IMR-90 (cell line): ENCODE measurements at regions not wholly inside any gene's neighbourhood (a gene's known extent, or its start where the extent isn't known, plus 50 kb on each side); places are given as distances from the start of the nearest gene placed in this dataset.

ENCODE experiments used
- ATAC-seq: fragments of 200-7000 bp; cut with Tn5 transposase; 2 replicates; pipeline ENCODE4 v1.9.1; 2020; ENCODE audit warnings: low read depth, mild to moderate bottlenecking, moderate library complexity
- BruUV-seq: library from RNA; stranded (reverse); fragments of 400-500 nt; replicated peaks from 2 replicates; lab custom pipeline; 2021; lab: Mats Ljungman, UMichigan
- CTCF ChIA-PET: fragments of 300-600 bp; formaldehyde crosslinking; extraction: SDS; loops from one replicate; lab custom pipeline; 2021; ENCODE audit warnings: antibody characterized with exemption; lab: Yijun Ruan, JAX
- POLR2A ChIA-PET: fragments of 300-600 bp; sonication (Branson Sonifier 250); formaldehyde crosslinking; loops from one replicate; lab custom pipeline; 2022; ENCODE audit warnings: antibody characterized with exemption; ENCODE audit not compliant: unreplicated experiment; lab: Charles Lee
- DNase-seq: peaks from one replicate; pipeline ENCODE4 v3.0.0; 2013
- H2AFZ ChIP-seq: replicated peaks from 2 replicates; pipeline ENCODE3; 2013; ENCODE audit warnings: low read length, mild to moderate bottlenecking; ENCODE audit not compliant: poor library complexity
- H2AK5ac ChIP-seq: 2 replicates; pipeline ENCODE4 v1.6.1; 2013; ENCODE audit warnings: low read depth, low read length, inconsistent platforms
- H2AK9ac ChIP-seq: replicated peaks from 2 replicates; pipeline ENCODE3; 2013; ENCODE audit warnings: mild to moderate bottlenecking, low read depth, low read length, moderate library complexity; ENCODE audit not compliant: poor library complexity
- H2BK120ac ChIP-seq: 2 replicates; pipeline ENCODE4 v1.6.1; 2013; ENCODE audit warnings: low read depth, low read length, inconsistent platforms
- H2BK15ac ChIP-seq: 3 replicates; pipeline ENCODE4 v1.6.1; 2013; ENCODE audit warnings: low read depth, low read length, inconsistent platforms
- H2BK20ac ChIP-seq: 2 replicates; pipeline ENCODE4 v1.6.1; 2013; ENCODE audit warnings: low read depth, mild to moderate bottlenecking, inconsistent platforms, low read length, moderate library complexity
- H2BK5ac ChIP-seq: 2 replicates; pipeline ENCODE4 v1.6.1; 2013; ENCODE audit warnings: mild to moderate bottlenecking, low read depth, low read length, inconsistent platforms; ENCODE audit not compliant: poor library complexity, severe bottlenecking
- H3K14ac ChIP-seq: replicated peaks from 2 replicates; pipeline ENCODE4 v1.6.1; 2013; ENCODE audit warnings: low read depth, low read length, inconsistent platforms
- H3K18ac ChIP-seq: 2 replicates; pipeline ENCODE4 v1.6.1; 2013; ENCODE audit warnings: low read depth, low read length, control low read depth
- H3K23ac ChIP-seq: 2 replicates; pipeline ENCODE4 v1.6.1; 2013; ENCODE audit warnings: low read depth, low read length, inconsistent platforms
- H3K27ac ChIP-seq: 2 replicates; pipeline ENCODE4 v1.5.1; 2013; ENCODE audit warnings: mild to moderate bottlenecking, control low read depth, low read length; ENCODE audit not compliant: insufficient read depth
- H3K27me3 ChIP-seq: 2 replicates; pipeline ENCODE4 v1.6.1; 2013; ENCODE audit warnings: low read length; ENCODE audit not compliant: control insufficient read depth, insufficient read depth
- H3K36me3 ChIP-seq: 2 replicates; pipeline ENCODE4 v1.6.1; 2013; ENCODE audit warnings: low read length, mixed read lengths; ENCODE audit not compliant: control insufficient read depth, insufficient read depth
- H3K4ac ChIP-seq: 2 replicates; pipeline ENCODE4 v1.6.1; 2013; ENCODE audit warnings: low read depth, low read length, inconsistent platforms
- H3K4me1 ChIP-seq: 2 replicates; pipeline ENCODE4 v1.6.1; 2013; ENCODE audit warnings: low read length, mixed read lengths; ENCODE audit not compliant: control insufficient read depth, insufficient read depth
- H3K4me2 ChIP-seq: 2 replicates; pipeline ENCODE4 v1.6.1; 2013; ENCODE audit warnings: low read depth, mild to moderate bottlenecking, control low read depth, low read length, moderate library complexity
- H3K4me3 ChIP-seq: 2 replicates; pipeline ENCODE4 v1.5.1; 2013; ENCODE audit warnings: low read depth, mild to moderate bottlenecking, control low read depth, low read length, moderate library complexity; ENCODE audit not compliant: insufficient read depth
- H3K56ac ChIP-seq: 2 replicates; pipeline ENCODE4 v1.6.1; 2013; ENCODE audit warnings: low read length, inconsistent platforms; ENCODE audit not compliant: insufficient read depth; ENCODE audit errors: extremely low read depth
- H3K79me1 ChIP-seq, 2 experiments: 2 replicates each; pipeline ENCODE4 v1.6.1; 2013; ENCODE audit warnings: low read length in 2 of 2, inconsistent platforms in 1 of 2, low read depth in 1 of 2
- H3K9ac ChIP-seq: 2 replicates; pipeline ENCODE4 v1.6.1; 2013; ENCODE audit warnings: low read depth, low read length, control low read depth
- H3K9me1 ChIP-seq: 2 replicates; pipeline ENCODE4 v1.6.1; 2013; ENCODE audit warnings: low read length, inconsistent platforms; ENCODE audit not compliant: insufficient read depth
- H3K9me3 ChIP-seq: 2 replicates; pipeline ENCODE4 v1.6.1; 2013; ENCODE audit warnings: low read length; ENCODE audit not compliant: control insufficient read depth, insufficient read depth
- H4K20me1 ChIP-seq: 2 replicates; pipeline ENCODE4 v1.6.1; 2013; ENCODE audit warnings: low read length, inconsistent platforms; ENCODE audit not compliant: insufficient read depth
- H4K5ac ChIP-seq: 2 replicates; pipeline ENCODE4 v1.6.1; 2013; ENCODE audit warnings: mild to moderate bottlenecking, low read depth, low read length, control low read depth
- H4K8ac ChIP-seq, 2 experiments: 2 replicates each; pipeline ENCODE4 v1.6.1; 2013; ENCODE audit warnings: low read depth in 2 of 2, low read length in 2 of 2, control low read depth in 1 of 2, inconsistent platforms in 1 of 2
- H4K91ac ChIP-seq: 2 replicates; pipeline ENCODE4 v1.6.1; 2013; ENCODE audit warnings: low read depth, low read length, inconsistent platforms; ENCODE audit not compliant: insufficient read depth
- FOS ChIP-seq: fragments of 150-350 bp; IDR thresholded peaks from 2 replicates; pipeline ENCODE4 v1.6.1; 2016; ENCODE audit warnings: low read depth, low read length
- MAFK ChIP-seq: IDR thresholded peaks from 2 replicates; pipeline ENCODE4 v1.6.1; 2012; ENCODE audit warnings: low read depth, low read length, improper control_type of control experiment
- MAZ ChIP-seq: IDR thresholded peaks from 2 replicates; pipeline ENCODE4 v1.6.1; 2012; ENCODE audit warnings: low read depth, mild to moderate bottlenecking, low read length, improper control_type of control experiment, moderate library complexity, borderline replicate concordance
- NFE2L2 ChIP-seq: fragments of 150-350 bp; IDR thresholded peaks from 2 replicates; pipeline ENCODE4 v1.6.1; 2016; ENCODE audit warnings: low read depth, mild to moderate bottlenecking, low read length
- POLR2A ChIP-seq: IDR thresholded peaks from 2 replicates; pipeline ENCODE4 v1.6.1; 2012; ENCODE audit warnings: mild to moderate bottlenecking, low read depth, low read length
- RCOR1 ChIP-seq: IDR thresholded peaks from 2 replicates; pipeline ENCODE4 v1.6.1; 2012; ENCODE audit warnings: mild to moderate bottlenecking, low read length, improper control_type of control experiment; ENCODE audit not compliant: insufficient replicate concordance
- RFX5 ChIP-seq: IDR thresholded peaks from 2 replicates; pipeline ENCODE4 v1.8.0; 2012; ENCODE audit warnings: low read depth, mild to moderate bottlenecking, low read length, moderate library complexity
- SMC3 ChIP-seq: fragments of 150-350 bp; IDR thresholded peaks from 2 replicates; pipeline ENCODE4 v1.6.1; 2016; ENCODE audit warnings: low read depth, mild to moderate bottlenecking, antibody characterized with exemption, low read length, moderate library complexity
- WGBS, 2 experiments: methylation state at CpG; one replicate each; pipeline versions ENCODE4 v1.1.5 to v1.1.7; 2013; ENCODE audit warnings: missing lambda C conversion rate in 2 of 2; ENCODE audit not compliant: insufficient read length in 1 of 2; ENCODE audit errors: extremely low coverage in 2 of 2; 5-methylcytosine and 5-hydroxymethylcytosine counted together
- dilution Hi-C: fragments of 300-500 bp; cut with HindIII; formaldehyde crosslinking; loops from one replicate; pipeline ENCODE4 v1.14.3; 2018; ENCODE audit warnings: low sequenced_read_pairs; ENCODE audit not compliant: unreplicated experiment
- in situ Hi-C: fragments of 300-500 bp; cut with MboI; formaldehyde crosslinking; loops from 3 replicates; pipeline ENCODE4 v1.14.3; 2019; ENCODE audit warnings: low sequenced_read_pairs, inconsistent platforms, mixed read lengths
- intact Hi-C: fragments of 100-400 bp; cut with micrococcal nuclease; formaldehyde crosslinking; loops from 2 replicates; pipeline ENCODE4 v1.10.0; 2022

GRCh38 chr3:110478377-110479054 lies 593.1 kb upstream of the NECTIN3 start:
- dilution Hi-C loops (no loop called here), in situ Hi-C loops (no loop called here), intact Hi-C loops (no loop called here)
- no TSS peak for BruUV-seq
- Histone ChIP-seq H2AK9ac (no peak overlapping the region), H4K8ac (no peak overlapping the region), H3K27me3 (no peaks in the 10 kb centered on the region), H3K9me3 (no peaks in the 10 kb centered on the region), H4K91ac (no peak overlapping the region), H4K20me1 (no peaks in the 10 kb centered on the region), H3K9me1 (no peaks in the 10 kb centered on the region), H3K4me1 (no peaks in the 10 kb centered on the region), H3K23ac (no peak overlapping the region), H3K4me3 (no peak overlapping the region), H3K9ac (no peak overlapping the region), H3K79me1 (no peaks in the 10 kb centered on the region), H2AFZ (no peak overlapping the region), H2BK5ac (no peak overlapping the region), H3K18ac (no peak overlapping the region), H3K4ac (no peak overlapping the region), H2BK20ac (no peak overlapping the region), H3K27ac (no peak overlapping the region), H4K5ac (no peak overlapping the region), H2AK5ac (no peak overlapping the region), H3K56ac (no peak overlapping the region), H3K4me2 (no peak overlapping the region), H2BK120ac (no peak overlapping the region), H3K36me3 (no peaks in the 10 kb centered on the region), H2BK15ac (no peak overlapping the region), H3K14ac (no peak overlapping the region)
- no peak for ATAC-seq
- TF ChIP-seq SMC3: no peak
- no peak for TF ChIP-seq RCOR1
- TF ChIP-seq POLR2A: no peak
- TF ChIP-seq RFX5: no peak
- TF ChIP-seq MAFK: no peak
- no peak for TF ChIP-seq FOS
- no peak for TF ChIP-seq NFE2L2
- no peak for TF ChIP-seq MAZ
- no CpG with 5 or more reads among the region's 4 CpGs for WGBS, 2 experiments
- ChIA-PET CTCF (no interaction called here), POLR2A (no interaction called here)
- DNase-seq: no peak
